ENCODE measurements at regions not wholly inside any gene's neighbourhood (a gene's known extent, or its start where the extent isn't known, plus 50 kb on each side); places are given as distances from the start of the nearest gene placed in this dataset.

- TF ChIP-seq CTCF (IDR thresholded peaks at IDR 0.05; ENCODE audit: low read length) (no peak), EZH2 (IDR thresholded peaks at IDR 0.05; ENCODE audit: borderline replicate concordance, low read length) (no peak)
Measured at GRCh38 chr7:65225422-65226006, 148.1 kb upstream of the ZNF92 start.
